ENCODE measurements at regions not wholly inside any gene's neighbourhood (a gene's known extent, or its start where the extent isn't known, plus 50 kb on each side); places are given as distances from the start of the nearest gene placed in this dataset.

DNA sequence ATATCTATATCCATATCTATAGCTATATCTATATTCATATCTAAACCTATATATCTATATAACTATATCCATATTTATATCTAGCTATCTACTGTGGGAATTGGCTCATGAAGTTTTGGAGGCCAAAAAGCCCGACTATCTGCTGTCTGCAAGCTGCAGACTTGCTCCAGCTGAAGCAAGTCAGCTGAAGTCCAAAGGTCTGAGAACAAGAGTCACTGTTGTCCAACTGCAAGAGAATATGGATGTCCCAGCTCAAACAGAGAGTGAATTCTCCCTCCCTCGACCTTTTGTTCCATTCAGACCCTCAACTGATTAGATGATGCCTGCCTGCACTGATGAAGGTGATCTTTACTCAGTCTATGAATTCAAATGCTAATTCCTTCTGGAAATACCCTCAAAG is 63.3 kb upstream of the VCX start:
- no peak for ATAC-seq

DNA sequence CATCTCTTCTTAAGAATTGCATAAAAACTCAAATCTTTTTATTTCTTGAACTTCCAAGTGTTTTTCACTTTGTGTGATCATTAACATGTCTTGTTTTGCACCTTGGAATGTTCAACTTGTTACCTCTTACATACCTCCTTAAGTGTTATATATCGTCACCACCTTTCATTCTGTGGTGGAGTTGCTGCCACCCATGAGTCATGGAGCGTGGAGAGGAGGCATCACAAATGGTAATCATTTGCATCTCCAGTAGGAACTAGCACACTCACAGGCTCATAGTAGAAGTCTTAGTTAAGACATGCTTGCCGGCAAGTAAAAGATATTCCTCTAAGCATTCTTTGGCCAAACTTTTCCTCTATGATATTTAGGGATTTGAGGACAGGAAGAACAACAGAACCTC is 67.0 kb upstream of the VCX start:
- intact Hi-C loops (cut with DNase I): no loop called here
- TF ChIP-seq, protein P1, sequence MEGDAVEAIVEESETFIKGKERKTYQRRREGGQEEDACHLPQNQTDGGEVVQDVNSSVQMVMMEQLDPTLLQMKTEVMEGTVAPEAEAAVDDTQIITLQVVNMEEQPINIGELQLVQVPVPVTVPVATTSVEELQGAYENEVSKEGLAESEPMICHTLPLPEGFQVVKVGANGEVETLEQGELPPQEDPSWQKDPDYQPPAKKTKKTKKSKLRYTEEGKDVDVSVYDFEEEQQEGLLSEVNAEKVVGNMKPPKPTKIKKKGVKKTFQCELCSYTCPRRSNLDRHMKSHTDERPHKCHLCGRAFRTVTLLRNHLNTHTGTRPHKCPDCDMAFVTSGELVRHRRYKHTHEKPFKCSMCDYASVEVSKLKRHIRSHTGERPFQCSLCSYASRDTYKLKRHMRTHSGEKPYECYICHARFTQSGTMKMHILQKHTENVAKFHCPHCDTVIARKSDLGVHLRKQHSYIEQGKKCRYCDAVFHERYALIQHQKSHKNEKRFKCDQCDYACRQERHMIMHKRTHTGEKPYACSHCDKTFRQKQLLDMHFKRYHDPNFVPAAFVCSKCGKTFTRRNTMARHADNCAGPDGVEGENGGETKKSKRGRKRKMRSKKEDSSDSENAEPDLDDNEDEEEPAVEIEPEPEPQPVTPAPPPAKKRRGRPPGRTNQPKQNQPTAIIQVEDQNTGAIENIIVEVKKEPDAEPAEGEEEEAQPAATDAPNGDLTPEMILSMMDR (IDR thresholded peaks at IDR 0.05): no peak
- no peak for TF ChIP-seq POLR2A (IDR thresholded peaks at IDR 0.05)
- ATAC-seq: no peak
- Histone ChIP-seq H3K9me3 (no peaks in the 10 kb centered on the region), H3K4me1 (no peaks in the 10 kb centered on the region), H3K36me3 (no peaks in the 10 kb centered on the region), H3K4me3 (no peak overlapping the region), H3K27me3 (no peaks in the 10 kb centered on the region), H3K27ac (no peak overlapping the region)
- DNase-seq: no peak
- 82 to 86% (median 84%) methylated on average over 3 of the region's 3 CpGs for WGBS, 4 donors

More for the DNA sequence above, 63.3 kb upstream of the VCX start:
- no peak overlapping the region for H3K4me3 ChIP-seq
- H3K4me1 ChIP-seq: no peaks in the 10 kb centered on the region
- TF ChIP-seq, protein P1 (IDR thresholded peaks at IDR 0.05): no peak
- TF ChIP-seq POLR2A (IDR thresholded peaks at IDR 0.05): no peak
- H3K27me3 ChIP-seq: no peaks in the 10 kb centered on the region
- intact Hi-C loops (cut with DNase I): no loop called here
- no peak for DNase-seq
- no peak overlapping the region for H3K27ac ChIP-seq
- H3K36me3 ChIP-seq: no peaks in the 10 kb centered on the region
- peaks cover 0 to 4% (median 0%) of the 10 kb centered on the region in 12 donors for H3K9me3 ChIP-seq
- 62 to 71% (median 66%) methylated on average over 2 of the region's 2 CpGs for WGBS, 4 donors

DNA sequence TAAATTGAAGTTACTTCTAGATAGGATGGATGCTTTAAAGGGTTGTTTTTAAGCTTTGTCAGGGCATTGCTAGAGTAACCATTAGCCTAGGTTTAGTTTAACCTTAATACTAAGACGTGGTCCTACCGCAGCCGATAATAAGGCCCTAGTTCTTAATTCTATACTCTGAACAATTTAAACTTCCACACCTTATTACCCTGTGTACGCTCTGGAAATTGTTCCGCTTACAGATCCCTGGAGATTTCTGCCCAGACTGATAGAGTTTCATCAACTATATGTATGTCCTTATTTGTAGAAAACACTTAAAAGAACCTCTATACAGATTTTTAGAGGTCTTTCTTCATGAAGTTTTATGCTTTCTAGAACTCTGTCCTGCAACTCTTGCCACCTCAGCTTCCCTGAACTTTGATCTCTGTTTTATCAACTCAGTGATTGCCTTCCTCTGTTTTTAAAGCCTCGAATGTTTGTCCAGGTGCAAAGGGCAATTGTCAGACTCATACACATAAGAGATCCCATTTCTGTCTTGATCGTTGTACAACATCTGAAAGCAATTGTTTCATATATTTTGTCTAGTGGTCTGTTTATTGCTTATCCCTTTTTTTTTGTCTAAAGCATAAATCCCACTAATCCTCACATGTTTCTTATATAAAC is 71.1 kb upstream of the VCX start:
- 78 to 84% (median 83%) methylated on average over 7 of the region's 7 CpGs for WGBS, 4 donors
- ATAC-seq: no peak

DNA sequence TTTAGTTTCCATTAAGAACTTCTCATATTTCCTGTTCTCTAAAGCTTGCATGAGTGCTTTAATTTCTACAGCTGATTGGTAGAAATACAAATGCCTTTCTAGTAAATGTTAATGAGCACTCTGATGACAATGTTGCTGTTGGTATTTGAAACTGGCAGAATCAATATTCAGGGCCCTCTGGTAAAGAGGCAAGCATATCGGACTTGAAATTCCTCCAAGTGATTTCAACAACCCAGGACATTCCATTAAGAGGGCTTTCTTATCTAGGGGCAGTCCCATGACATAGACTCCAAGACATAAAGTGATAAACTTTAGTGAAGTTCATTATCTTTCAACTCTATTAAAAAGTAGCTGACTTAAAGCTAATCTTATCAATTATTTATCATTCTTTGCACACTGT is 83.1 kb upstream of the VCX start:
- intact Hi-C loops (cut with DNase I): no loop called here
- no peak for DNase-seq
- 13 to 41% (median 34%) methylated on average over 1 of the region's 1 CpG for WGBS, 4 donors

More for the DNA sequence above, 71.1 kb upstream of the VCX start:
- no peaks in the 10 kb centered on the region for H3K27me3 ChIP-seq
- TF ChIP-seq POLR2A (IDR thresholded peaks at IDR 0.05): no peak
- TF ChIP-seq, protein P1 (IDR thresholded peaks at IDR 0.05): no peak
- intact Hi-C loops (cut with DNase I): no loop called here
- peaks cover 0 to 3% (median 0%) of the 10 kb centered on the region in 12 donors for H3K9me3 ChIP-seq
- H3K36me3 ChIP-seq: no peaks in the 10 kb centered on the region
- DNase-seq: no peak
- H3K27ac ChIP-seq: no peak overlapping the region
- no peaks in the 10 kb centered on the region for H3K4me1 ChIP-seq
- H3K4me3 ChIP-seq: no peak overlapping the region

DNA sequence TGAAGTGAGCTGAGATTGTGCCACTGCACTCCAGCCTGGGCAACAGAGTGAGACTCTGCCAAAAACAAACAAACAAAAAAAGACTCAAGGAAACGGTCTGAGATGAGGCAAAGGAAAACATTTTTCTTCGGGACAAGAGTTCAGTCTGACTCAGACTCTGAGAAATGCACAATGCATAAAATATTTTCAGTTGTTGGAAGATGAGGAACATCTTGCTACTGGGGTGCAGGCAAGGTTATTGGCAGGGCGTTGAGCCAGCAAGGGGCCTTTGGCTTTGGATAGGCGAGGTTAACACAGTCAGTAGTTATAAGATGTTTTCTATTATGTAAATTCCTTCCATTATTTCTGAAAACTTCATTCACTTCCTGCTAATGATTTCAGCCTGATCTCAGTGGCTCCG is 96.1 kb upstream of the VCX start:
- intact Hi-C loops (cut with DNase I): no loop called here
- ATAC-seq (no peak), DNase-seq (no peak)
- Histone ChIP-seq H3K4me3 (no peak overlapping the region), H3K9me3 (no peaks in the 10 kb centered on the region), H3K27me3 (no peaks in the 10 kb centered on the region), H3K36me3 (no peaks in the 10 kb centered on the region), H3K4me1 (no peaks in the 10 kb centered on the region), H3K27ac (no peak overlapping the region)
- TF ChIP-seq, protein P1 (IDR thresholded peaks at IDR 0.05): no peak
- TF ChIP-seq POLR2A (IDR thresholded peaks at IDR 0.05): no peak
- WGBS, 4 donors: 59 to 69% (median 63%) methylated on average over 5 of the region's 5 CpGs

More for the DNA sequence above, 83.1 kb upstream of the VCX start:
- no peaks in the 10 kb centered on the region for H3K4me1 ChIP-seq
- H3K27ac ChIP-seq: no peak overlapping the region
- TF ChIP-seq POLR2A (IDR thresholded peaks at IDR 0.05): no peak
- no peak for ATAC-seq
- H3K27me3 ChIP-seq: no peaks in the 10 kb centered on the region
- H3K9me3 ChIP-seq: peaks cover 0 to 3% (median 0%) of the 10 kb centered on the region in 12 donors
- no peak overlapping the region for H3K4me3 ChIP-seq
- H3K36me3 ChIP-seq: no peaks in the 10 kb centered on the region
